Left lobe of liver (tissue), 2 donors: ENCODE measurements at regions not wholly inside any gene's neighbourhood (a gene's known extent, or its start where the extent isn't known, plus 50 kb on each side); places are given as distances from the start of the nearest gene placed in this dataset.
"Not testable (repeated sequence)": the region's sequence is repeated elsewhere in the genome, so short reads cannot be mapped to it uniquely, and the experiment has no call there.

Experiments used
- ATAC-seq: fragments of 200-7000 bp; cut with Tn5 transposase; one replicate; pipeline ENCODE4 v1.9.1; 2020; ENCODE audit warnings: mild to moderate bottlenecking, moderate library complexity
- DNase-seq: peaks from one replicate; pipeline ENCODE4 v3.0.0-alpha.2; 2020; ENCODE audit warnings: low spot score
- donor health status: DM: no; HTN: no; CAD: no; lungs with moderate emphysema.
- donor health status: DM: no; HTN: yes; CAD: no.

DNA sequence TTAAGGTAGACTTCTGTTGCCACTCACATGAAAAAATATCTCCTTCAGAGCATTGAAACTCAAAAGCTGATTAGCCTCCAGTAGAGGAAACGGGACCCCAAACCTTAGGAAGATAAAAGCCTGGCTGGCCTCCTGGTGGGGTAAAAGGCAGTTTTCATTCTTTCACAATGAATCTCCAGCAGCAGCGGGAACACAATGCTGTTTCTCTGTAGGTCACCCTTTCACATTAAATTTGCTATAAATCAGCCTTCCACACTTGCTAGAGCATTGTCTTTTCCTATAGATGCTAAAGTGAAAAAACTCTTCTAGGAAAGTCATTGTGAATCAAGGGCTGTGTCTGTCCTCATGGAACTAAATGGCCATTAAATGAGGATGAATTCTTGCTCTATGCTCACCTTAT is 207.3 kb upstream of the MAGEB2 start:
- DNase-seq (no peak), ATAC-seq (no peak)

DNA sequence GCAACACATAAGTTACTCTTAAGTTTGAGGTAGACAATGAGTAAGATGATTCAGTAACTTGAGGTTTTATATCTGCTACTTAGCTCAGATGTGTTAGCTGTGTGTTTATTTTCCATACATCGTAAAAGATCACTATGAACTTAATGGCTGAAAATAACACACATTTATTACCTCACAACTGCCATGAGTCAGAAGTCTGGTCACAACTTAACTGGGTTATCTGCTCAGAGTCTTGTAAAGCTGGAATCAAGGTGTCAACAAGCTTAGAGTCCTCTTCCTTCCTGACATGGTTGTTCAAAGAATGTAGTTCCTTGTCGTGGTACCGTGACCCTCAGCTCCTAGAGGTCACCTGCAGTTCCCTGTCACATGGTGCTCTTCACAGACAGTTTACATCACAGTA is 204.9 kb upstream of the MAGEB2 start:
- ATAC-seq (no peak), DNase-seq (no peak)

DNA sequence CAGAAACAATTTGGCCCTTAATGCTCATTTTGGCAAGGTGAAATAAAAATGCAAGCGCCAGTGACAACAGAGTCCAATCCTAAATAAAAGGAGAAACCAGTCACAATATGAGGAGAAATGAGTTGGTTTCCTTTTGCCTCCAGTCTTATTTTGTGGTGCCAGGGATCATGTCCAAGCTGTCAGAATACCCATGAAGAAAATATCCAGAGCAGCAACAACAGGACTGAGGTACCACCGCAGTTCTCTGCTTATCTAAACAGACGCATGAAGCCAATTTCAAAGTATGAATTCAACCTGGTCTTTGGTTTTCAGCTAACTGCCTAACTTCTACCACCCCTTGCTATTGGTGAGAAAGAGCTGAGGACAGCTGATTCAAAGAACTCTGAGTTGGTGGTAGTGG is 199.9 kb upstream of the MAGEB2 start:
- DNase-seq (no peak), ATAC-seq (no peak)

DNA sequence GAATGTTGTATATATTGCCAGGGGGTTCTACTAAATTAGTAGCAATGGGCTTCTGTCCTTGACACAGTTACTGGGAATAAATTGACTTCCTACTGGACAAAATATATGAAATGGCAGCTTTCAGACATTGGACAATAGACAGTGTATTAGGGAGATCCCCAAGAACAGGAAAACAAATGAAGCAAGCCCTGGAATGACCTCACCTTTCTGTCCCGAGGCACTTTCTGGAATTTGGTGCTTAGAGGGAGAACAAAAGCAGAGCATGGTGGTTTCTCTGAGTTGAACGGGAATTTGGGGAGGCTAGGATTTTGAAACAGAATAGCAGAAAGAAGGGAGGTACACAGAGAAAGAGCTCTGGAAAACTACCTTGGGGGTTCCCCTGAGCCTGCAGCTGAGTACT is 187.7 kb upstream of the MAGEB2 start:
- no peak for ATAC-seq
- no peak for DNase-seq

DNA sequence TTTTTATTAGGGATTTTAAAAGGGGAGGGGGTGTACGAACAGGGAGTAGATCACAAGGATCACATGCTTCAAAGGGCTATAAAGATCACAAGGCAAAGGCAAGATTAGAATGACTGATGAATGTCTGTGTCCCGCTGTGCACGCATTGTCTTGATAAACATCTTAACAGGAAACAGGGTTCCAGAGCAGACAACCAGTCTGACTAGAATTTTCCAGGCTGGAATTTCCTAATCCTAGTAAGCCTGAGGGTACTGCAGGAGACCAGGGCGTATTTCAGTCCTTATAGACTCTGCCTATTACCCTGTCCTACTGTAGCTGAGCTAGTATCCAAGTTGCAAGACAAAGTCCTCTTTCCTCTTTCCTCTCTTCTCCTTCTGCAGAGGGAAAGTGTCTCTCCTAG is 179.0 kb upstream of the MAGEB2 start:
- not testable (repeated sequence) for DNase-seq, ATAC-seq

DNA sequence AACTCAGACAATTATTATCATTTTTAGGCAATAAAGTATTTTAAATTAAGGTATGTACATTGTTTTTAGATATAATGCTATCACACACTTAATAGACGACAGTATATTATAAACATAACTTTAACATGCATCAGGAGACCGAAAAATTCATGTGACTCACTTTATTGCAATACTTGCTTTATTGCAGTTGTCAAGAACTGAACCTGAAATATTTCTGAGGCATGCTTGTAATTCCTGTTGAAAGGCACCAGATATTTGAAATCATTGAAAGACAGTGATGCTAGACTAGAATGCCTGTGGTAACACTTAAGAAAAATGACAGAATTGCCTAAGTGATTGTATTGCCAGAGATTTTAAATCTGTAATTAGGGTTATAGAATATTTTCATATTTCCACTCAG is 175.6 kb upstream of the MAGEB2 start:
- ATAC-seq (no peak), DNase-seq (no peak)

DNA sequence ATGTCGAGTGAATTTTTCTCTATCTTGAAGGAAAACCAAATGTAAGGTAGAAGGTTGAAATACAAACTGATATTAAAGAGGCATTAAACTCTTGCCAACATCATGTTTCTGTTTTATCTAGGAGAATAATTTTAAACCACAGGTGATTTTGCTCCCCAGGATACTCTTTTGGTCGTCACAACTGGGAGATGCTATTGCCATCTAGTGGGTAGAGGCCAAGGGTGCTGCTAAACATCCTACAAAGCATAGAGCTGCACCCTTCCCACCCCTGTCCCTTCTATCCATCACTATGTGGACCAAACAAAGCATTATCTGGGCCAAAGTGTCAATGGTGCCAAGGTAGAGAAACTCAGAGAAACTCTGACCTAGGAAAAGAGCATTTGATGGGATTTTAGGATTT is 154.6 kb upstream of the MAGEB2 start:
- DNase-seq, result no peak

DNA sequence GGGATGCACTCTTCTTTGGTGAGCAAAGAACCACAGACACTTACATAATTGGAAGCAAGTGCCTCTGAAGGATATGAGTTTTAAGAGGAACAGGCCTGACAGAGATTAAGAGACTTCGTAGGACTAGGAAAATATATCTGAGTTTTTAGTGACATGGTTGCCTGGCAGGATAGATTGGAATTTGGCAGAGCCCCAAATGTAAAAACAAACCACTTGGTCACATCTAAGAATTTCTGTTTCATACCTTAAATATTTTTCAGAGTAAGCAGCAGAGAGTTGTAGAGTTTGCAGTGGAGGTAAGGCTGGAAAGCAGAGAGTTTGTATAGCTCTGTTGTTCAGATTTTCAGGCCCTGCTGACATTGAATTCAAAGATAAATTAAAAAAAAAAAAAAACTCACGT is 150.1 kb upstream of the MAGEB2 start:
- DNase-seq (no peak), ATAC-seq (no peak)

More for the DNA sequence above, 154.6 kb upstream of the MAGEB2 start:
- ATAC-seq, result no peak

DNA sequence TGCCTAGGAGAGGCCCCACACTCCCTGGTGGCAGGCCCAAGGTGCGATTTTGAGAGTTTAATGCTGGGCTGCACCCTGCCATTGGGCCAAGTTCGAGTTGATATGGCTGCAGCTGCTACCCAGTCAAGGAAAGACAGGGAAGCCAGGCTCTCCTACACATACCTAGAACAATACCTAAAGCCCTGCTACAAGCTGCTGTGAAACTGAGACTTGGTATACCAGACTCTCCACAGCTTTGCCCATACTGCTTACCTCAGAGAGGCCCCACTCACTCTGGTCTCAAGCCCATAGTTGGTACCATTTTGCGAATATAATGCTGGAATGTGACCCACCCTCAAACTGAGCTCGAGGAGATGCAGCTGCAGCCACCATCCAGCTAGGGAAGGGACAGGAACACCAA is 147.7 kb upstream of the MAGEB2 start:
- DNase-seq (no peak), ATAC-seq (no peak)

DNA sequence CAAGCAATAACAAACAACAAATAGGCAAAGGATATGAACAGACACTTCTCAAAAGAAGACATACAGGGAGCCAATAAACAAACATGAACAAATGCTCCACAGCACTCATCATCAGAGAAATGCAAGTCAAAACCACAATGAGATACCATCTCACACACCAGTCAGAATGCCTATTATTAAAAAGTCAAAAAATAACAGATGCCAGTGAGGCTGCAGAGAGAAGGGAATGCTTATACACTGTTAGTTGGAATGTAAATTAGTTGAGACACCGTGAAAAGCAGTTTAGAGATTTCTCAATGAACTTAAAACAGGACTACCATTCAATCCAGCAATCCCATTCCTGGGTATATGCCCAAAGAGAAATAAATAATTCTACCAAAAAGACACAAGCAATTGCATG is 129.8 kb upstream of the MAGEB2 start:
- no peak for ATAC-seq

DNA sequence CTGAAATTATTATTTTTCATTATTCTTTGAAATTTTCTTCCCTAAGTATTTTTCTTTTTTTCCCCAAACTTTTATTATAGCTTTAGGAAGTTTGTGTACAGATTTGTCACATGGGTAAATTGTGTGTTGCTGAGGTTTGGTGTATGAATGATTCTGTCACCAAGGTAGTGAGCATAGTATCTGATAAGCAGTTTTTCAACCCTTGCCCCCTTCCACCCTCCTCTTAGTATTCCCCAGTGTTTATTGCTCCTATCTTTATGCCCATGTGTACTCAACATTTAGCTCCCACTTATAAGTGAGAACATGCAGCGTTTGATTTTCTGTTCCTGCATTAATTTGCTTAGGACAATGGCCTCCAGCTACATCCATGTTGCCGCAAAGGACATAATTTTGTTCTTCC is 103.9 kb upstream of the MAGEB2 start:
- ATAC-seq (no peak), DNase-seq (no peak)

More for the DNA sequence above, 129.8 kb upstream of the MAGEB2 start:
- no peak for DNase-seq

DNA sequence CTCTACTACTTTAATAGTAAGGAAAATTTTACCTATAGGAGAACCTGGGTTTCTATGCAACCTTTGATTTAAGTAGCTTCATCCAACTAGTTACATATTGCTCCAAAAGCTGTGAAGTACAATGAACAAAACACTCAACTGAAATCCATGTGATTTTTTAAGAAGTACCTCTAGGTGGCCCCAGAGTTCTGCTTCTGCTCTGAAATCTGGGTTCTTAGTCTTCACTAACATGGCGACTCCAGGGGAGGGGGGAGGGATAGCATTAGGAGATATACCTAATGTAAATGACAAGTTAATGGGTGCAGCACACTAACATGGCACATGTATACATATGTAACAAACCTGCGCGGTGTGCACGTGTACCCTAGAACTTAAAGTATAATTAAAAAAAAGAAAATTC is 73.4 kb upstream of the MAGEB2 start:
- DNase-seq (no peak), ATAC-seq (peak; percentile 37)

DNA sequence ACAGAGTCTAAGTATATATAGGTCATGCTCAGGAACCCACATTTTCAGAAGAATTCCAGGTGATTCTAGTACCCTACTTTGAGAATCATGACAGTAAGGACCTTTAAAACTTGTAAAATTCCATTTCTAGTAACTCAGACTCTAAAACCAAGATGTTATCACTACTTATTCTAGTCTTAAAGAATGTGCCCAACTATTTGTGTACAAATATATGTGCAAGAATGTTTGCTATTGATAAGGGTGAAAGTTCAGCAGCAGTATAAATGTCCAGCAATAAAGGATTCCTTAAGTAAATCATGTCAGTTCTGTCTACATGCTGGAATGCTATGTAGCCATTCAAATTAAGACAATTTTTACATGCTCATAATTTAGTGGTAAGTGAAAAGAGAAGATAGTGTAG is 71.1 kb upstream of the MAGEB2 start:
- DNase-seq (no peak), ATAC-seq (no peak)

DNA sequence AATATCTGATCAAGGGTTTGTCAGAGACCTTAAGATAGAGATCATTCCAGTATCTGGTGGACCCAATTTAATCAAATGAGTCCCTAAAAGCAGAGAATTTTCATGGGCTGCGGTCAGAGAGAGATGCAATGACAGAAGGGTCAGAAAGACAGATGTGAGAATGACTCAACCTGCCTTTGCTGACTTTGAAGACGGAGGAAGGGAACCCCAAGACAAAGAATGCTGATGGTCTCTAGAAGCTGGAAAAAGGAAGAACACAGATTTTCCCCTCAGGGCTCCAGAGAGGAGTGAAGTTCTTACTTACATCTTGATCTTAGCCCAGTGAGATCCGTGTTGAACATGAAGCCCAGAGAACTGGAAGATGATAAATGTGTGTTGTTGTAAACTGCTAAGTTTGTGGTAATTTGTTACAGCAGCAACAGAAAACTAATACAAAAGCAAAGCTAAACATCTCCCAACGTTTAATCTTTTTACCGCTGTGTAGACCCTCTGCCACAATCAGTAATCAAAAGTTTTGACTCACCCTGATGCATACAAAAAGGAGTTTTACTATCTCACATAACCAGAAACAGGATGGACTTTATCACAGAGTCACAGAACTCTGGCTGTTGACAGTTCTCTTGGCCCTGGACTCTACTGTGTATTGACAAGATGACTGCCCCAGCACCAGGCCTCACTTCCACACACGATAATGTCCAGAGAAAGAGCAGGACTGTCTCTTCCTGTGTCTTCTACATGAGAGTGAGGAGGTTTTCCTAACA is 70.2 kb upstream of the MAGEB2 start:
- ATAC-seq, result no peak
- DNase-seq, result no peak

DNA sequence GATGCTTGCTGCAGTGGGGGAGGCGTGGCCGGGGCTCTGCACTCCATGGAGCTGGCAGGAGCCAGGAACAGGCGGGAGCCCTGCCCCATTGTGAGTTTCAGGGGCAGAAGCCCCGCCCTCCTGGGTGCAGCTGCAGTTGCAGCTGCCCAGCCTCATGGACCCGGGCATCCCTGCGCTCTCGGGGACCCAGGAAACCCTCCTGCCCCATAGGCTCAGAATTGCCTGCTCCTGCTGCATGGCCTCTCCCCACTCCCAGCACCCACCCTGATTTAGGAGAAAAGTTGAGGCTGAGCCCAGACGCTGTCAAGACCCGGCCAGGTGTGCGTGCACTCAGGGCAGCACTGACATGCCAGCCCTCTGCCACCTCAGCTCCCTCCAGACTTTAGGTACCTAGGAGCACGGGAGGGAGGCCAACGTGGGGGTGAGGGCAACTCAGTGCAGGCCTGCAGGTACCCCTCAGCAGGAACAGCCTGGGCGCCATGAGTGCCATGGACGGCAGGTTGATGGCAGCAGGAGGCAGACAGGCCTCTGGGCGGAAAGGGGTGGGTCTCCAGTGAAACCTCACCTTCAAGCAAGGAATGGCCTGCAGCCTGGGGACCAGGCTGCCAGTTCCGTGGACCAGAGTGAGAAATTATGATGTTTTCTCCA is 67.2 kb upstream of the MAGEB2 start:
- DNase-seq (no peak), ATAC-seq (no peak)

DNA sequence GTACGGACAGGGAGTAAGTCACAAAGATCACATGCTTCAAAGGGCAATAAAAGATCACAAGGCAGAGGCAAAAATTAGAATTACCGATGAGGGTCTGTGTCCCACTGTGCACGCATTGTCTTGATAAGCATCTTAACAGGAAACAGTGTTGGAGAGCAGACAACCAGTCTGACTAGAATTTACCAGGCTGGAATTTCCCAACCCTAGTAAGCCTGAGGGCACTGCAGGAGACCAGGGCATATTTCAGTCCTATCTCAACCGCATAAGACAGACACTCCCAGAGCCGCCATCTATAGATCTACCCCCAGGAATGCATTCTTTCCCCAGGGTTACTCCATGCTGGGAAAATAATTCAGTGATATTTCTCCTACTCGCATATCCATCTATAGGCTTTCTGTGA is 66.2 kb upstream of the MAGEB2 start:
- not testable (repeated sequence) for DNase-seq, ATAC-seq

DNA sequence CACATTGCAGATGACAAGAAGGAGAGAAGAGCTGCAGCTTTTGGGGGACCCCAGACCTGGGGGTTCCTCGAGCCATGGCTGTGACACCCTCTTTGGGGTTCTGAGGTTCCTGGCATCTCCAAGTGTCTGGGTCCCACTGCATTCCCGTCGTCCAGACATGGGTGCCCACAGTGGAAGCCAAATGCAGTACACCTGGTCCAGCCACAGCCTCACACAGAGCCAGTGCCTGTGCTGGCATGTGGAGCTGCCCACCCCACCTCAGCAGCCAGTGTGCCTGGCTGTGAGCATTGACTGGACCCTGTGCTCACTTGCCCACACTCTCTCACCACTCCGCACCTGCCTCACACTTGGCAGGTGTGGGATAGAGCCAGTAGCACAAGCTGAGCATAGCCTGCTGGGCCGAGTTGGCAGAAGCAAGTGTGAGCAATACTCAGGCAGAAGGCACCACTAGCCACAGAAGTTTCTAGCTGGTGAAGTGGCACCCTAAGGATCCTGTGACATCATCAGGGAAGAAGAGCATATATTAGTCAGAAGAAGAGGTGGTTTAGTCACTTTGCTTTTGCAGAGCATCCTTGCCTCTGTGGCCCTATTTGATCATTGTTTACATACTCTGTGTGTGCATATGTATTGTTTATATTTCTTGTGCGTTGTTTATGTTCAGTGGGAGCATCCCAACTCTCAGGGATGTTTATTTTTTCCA is 65.0 kb upstream of the MAGEB2 start:
- ATAC-seq (no peak), DNase-seq (no peak)

DNA sequence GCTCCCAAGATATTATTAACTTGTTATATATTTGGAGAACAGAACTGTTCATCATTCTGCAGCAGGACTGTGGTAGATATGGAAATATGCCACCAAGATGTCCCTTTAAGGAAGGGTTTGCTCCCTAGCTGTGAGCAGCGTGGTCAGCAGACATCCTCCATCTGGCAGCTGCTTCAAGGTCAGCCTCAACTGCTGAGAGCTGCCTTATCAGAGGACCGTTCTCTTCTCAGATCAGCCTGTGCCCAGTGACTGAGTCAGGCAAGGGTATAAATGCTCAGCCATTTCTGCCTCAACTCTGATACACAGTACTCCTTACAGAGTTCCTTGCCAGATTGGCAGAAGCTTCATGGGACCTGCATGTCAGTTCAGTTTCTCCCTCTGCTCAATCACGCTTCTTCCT is 63.4 kb upstream of the MAGEB2 start:
- ATAC-seq (no peak), DNase-seq (no peak)

DNA sequence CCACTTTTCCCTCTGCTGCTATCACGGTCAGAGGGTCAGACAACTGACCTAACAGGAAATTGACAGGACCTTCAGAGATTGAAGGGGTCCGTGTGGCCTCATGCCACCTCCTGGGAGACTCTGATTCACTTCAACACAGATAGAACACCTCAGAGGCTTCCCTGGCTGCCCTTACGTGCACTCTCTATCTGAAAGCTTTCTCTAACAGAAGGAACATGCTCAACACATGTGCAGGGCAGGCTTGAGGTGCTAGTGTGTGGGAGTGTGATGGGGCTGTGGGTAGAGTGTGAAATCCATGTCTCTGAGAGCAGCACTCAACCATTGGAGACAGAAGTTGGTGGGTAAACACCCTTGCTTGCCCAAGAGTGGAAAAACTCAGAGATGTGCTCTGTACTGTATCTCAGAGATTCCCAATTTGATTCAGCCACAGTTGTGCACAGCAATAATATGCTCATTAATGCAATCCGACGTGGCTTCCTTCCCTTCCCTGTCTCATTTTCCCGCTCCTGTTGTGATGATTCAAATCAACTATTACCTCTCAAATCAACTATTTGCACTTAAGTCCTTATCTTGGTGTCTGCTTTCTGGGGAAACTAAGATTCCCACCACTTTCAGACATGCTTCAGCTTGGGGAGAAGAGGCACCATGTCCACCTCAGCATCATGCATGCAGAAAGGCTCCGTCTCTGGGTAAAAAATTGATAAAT is 62.0 kb upstream of the MAGEB2 start:
- no peak for ATAC-seq

DNA sequence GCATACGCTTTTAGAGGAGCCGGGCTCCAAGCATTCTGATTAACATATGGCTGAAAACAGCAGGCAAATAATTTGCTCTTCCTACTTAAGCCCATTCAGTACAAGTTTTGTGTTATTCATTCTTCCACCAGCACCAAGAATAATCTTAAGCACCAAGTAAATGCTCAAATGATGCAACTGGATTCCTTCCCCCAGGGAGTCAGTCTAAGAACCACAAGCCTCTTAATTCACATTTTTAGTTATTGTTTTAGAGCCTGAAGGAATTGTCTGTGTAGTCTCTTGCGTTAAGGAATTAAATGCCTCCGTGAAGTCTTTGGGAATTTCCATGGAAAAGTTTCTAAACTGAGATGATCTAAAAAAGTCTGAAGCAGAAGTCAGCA is 61.5 kb upstream of the MAGEB2 start:
- DNase-seq (no peak), ATAC-seq (no peak)

More for the DNA sequence above, 62.0 kb upstream of the MAGEB2 start:
- DNase-seq, result no peak

DNA sequence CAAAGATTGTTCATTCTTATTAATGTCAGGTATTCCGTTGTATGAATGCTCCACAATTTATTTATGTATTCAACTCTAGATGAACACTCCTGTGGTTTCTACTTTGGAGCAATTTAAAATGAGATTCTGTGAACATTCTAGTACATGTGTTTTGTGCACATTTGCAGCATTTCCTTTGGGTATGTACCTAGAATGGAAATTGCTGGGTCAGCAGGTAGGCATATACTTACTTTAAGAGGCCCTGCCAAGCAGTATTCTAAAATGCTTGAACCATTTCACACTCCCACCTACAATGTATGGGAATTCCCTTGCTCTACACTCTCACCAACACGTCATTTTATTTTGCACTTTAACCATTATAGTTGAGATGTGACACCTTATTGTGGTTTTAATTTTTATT is 59.4 kb upstream of the MAGEB2 start:
- DNase-seq (no peak), ATAC-seq (no peak)
